HEK293 (cell line): ENCODE measurements at regions not wholly inside any gene's neighbourhood (a gene's known extent, or its start where the extent isn't known, plus 50 kb on each side); places are given as distances from the start of the nearest gene placed in this dataset.

Experiments used
- KLF10 ChIP-seq: fragments of 450-650 bp; IDR thresholded peaks from 2 replicates; pipeline ENCODE4 v1.5.1; 2018; ENCODE audit warnings: missing biosample characterization, mild to moderate bottlenecking, missing genetic modification characterization
- KLF9 ChIP-seq: fragments of 450-650 bp; formaldehyde crosslinking; IDR thresholded peaks from 2 replicates; pipeline ENCODE4 v1.5.1; 2016; ENCODE audit warnings: missing biosample characterization, missing genetic modification characterization, low read depth
- MYNN ChIP-seq: fragments of 450-650 bp; formaldehyde crosslinking; IDR thresholded peaks from 2 replicates; pipeline ENCODE4 v1.5.1; 2016; ENCODE audit warnings: missing biosample characterization, missing genetic modification characterization, borderline replicate concordance
- YY1 ChIP-seq: fragments of 450-650 bp; formaldehyde crosslinking; IDR thresholded peaks from 2 replicates; pipeline ENCODE4 v1.5.1; 2018; ENCODE audit warnings: missing biosample characterization, missing genetic modification characterization
- ZBTB1 ChIP-seq: fragments of 450-650 bp; formaldehyde crosslinking; IDR thresholded peaks from 2 replicates; pipeline ENCODE4 v1.5.1; 2016; ENCODE audit warnings: missing biosample characterization, missing genetic modification characterization
- ZNF133 ChIP-seq: fragments of 450-650 bp; formaldehyde crosslinking; IDR thresholded peaks from 2 replicates; pipeline ENCODE4 v1.5.1; 2016; ENCODE audit warnings: missing biosample characterization, missing genetic modification characterization
- ZNF155 ChIP-seq: fragments of 450-650 bp; formaldehyde crosslinking; IDR thresholded peaks from 2 replicates; pipeline ENCODE4 v1.5.1; 2016; ENCODE audit warnings: missing biosample characterization, missing genetic modification characterization
- ZNF423 ChIP-seq: fragments of 450-650 bp; formaldehyde crosslinking; IDR thresholded peaks from 2 replicates; pipeline ENCODE4 v1.5.1; 2016; ENCODE audit warnings: missing biosample characterization, missing genetic modification characterization
- ZXDB ChIP-seq: fragments of 450-650 bp; formaldehyde crosslinking; IDR thresholded peaks from 2 replicates; pipeline ENCODE4 v1.5.1; 2016; ENCODE audit warnings: missing biosample characterization, missing genetic modification characterization
- TF ChIP-seq, protein P1 (sequence below): fragments of 450-650 bp; formaldehyde crosslinking; IDR thresholded peaks from 2 replicates; pipeline ENCODE4 v1.5.1; 2016; ENCODE audit warnings: missing biosample characterization, missing genetic modification characterization
- TF ChIP-seq, protein P2 (sequence below): fragments of 450-650 bp; formaldehyde crosslinking; conservative IDR thresholded peaks from 2 replicates; pipeline ENCODE4 v1.5.1; 2016; ENCODE audit warnings: low read depth, missing biosample characterization, missing genetic modification characterization
- TF ChIP-seq, protein P3 (sequence below): fragments of 450-650 bp; formaldehyde crosslinking; IDR thresholded peaks from 2 replicates; pipeline ENCODE4 v1.5.1; 2016; ENCODE audit warnings: missing biosample characterization, missing genetic modification characterization

- TF ChIP-seq YY1 (tag by site-specific recombination), result no peak
- TF ChIP-seq ZNF155 (tag by site-specific recombination), result no peak
- TF ChIP-seq, protein P1, sequence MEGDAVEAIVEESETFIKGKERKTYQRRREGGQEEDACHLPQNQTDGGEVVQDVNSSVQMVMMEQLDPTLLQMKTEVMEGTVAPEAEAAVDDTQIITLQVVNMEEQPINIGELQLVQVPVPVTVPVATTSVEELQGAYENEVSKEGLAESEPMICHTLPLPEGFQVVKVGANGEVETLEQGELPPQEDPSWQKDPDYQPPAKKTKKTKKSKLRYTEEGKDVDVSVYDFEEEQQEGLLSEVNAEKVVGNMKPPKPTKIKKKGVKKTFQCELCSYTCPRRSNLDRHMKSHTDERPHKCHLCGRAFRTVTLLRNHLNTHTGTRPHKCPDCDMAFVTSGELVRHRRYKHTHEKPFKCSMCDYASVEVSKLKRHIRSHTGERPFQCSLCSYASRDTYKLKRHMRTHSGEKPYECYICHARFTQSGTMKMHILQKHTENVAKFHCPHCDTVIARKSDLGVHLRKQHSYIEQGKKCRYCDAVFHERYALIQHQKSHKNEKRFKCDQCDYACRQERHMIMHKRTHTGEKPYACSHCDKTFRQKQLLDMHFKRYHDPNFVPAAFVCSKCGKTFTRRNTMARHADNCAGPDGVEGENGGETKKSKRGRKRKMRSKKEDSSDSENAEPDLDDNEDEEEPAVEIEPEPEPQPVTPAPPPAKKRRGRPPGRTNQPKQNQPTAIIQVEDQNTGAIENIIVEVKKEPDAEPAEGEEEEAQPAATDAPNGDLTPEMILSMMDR (tag by site-specific recombination), result no peak
- TF ChIP-seq, protein P2, sequence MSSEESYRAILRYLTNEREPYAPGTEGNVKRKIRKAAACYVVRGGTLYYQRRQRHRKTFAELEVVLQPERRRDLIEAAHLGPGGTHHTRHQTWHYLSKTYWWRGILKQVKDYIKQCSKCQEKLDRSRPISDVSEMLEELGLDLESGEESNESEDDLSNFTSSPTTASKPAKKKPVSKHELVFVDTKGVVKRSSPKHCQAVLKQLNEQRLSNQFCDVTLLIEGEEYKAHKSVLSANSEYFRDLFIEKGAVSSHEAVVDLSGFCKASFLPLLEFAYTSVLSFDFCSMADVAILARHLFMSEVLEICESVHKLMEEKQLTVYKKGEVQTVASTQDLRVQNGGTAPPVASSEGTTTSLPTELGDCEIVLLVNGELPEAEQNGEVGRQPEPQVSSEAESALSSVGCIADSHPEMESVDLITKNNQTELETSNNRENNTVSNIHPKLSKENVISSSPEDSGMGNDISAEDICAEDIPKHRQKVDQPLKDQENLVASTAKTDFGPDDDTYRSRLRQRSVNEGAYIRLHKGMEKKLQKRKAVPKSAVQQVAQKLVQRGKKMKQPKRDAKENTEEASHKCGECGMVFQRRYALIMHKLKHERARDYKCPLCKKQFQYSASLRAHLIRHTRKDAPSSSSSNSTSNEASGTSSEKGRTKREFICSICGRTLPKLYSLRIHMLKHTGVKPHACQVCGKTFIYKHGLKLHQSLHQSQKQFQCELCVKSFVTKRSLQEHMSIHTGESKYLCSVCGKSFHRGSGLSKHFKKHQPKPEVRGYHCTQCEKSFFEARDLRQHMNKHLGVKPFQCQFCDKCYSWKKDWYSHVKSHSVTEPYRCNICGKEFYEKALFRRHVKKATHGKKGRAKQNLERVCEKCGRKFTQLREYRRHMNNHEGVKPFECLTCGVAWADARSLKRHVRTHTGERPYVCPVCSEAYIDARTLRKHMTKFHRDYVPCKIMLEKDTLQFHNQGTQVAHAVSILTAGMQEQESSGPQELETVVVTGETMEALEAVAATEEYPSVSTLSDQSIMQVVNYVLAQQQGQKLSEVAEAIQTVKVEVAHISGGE (tag by site-specific recombination), result no peak
- no peak for TF ChIP-seq MYNN (tag by site-specific recombination)
- TF ChIP-seq, protein P3, sequence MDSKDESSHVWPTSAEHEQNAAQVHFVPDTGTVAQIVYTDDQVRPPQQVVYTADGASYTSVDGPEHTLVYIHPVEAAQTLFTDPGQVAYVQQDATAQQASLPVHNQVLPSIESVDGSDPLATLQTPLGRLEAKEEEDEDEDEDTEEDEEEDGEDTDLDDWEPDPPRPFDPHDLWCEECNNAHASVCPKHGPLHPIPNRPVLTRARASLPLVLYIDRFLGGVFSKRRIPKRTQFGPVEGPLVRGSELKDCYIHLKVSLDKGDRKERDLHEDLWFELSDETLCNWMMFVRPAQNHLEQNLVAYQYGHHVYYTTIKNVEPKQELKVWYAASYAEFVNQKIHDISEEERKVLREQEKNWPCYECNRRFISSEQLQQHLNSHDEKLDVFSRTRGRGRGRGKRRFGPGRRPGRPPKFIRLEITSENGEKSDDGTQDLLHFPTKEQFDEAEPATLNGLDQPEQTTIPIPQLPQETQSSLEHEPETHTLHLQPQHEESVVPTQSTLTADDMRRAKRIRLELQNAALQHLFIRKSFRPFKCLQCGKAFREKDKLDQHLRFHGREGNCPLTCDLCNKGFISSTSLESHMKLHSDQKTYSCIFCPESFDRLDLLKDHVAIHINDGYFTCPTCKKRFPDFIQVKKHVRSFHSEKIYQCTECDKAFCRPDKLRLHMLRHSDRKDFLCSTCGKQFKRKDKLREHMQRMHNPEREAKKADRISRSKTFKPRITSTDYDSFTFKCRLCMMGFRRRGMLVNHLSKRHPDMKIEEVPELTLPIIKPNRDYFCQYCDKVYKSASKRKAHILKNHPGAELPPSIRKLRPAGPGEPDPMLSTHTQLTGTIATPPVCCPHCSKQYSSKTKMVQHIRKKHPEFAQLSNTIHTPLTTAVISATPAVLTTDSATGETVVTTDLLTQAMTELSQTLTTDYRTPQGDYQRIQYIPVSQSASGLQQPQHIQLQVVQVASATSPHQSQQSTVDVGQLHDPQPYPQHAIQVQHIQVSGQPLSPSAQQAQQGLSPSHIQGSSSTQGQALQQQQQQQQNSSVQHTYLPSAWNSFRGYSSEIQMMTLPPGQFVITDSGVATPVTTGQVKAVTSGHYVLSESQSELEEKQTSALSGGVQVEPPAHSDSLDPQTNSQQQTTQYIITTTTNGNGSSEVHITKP (tag by site-specific recombination), result no peak
- no peak for TF ChIP-seq KLF10 (tag by site-specific recombination)
- TF ChIP-seq ZXDB (tag by site-specific recombination), result no peak
- no peak for TF ChIP-seq KLF9 (tag by site-specific recombination)
- TF ChIP-seq ZBTB1 (tag by site-specific recombination), result no peak
- no peak for TF ChIP-seq ZNF133 (tag by site-specific recombination)
- TF ChIP-seq ZNF423 (tag by site-specific recombination), result no peak
Observed at GRCh38 chr6:148263010-148263409, 79.6 kb upstream of the SASH1 start.
